ENCODE measurements at regions not wholly inside any gene's neighbourhood (a gene's known extent, or its start where the extent isn't known, plus 50 kb on each side); places are given as distances from the start of the nearest gene placed in this dataset.

DNA sequence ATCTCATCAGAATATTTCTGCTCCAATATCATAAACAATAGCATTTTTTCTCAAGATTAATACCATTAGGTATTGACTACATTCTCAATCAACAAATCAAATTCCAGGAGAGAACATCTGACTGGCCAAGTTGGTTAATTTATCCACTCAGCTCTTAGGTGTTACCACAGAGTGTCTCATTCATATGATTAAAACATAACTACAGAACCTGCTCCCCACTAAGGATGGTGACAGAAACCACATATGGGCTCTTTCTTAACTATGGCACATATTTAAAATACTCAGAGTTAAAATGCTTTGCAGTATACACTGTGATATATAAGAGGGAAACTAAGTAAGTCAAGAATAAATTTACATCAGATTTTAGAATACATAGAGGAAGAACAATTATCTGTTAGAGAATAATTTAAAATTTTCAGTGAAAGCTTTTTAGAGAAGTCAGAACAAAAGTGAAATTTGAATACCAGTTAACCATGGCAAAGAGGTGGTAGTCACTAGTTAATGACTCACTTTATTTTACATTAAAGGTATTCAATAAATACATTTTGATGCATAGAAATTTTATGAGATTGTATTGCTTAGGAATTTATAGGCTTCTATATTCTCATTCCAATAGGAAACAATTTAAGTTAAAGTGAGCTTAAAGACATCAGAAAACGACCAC is 1120.8 kb upstream of the TMEFF2 start:
- no peak for DNase-seq
- 50% methylated on average over 1 of the region's 1 CpG for WGBS
- no peaks in the 10 kb centered on the region for H3K4me1 ChIP-seq (ENCODE audit: control insufficient read depth, insufficient read depth, low read length)
- intact Hi-C loops (cut with DNase I) = no loop called here
- no peaks in the 10 kb centered on the region for H3K27me3 ChIP-seq (ENCODE audit: control insufficient read depth, insufficient read depth)
- no peak overlapping the region for H3K4me3 ChIP-seq (ENCODE audit: low read length)
- H3K27ac ChIP-seq (ENCODE audit: low read length) = no peak overlapping the region
- H3K9me3 ChIP-seq (ENCODE audit: control insufficient read depth, low read length) = no peaks in the 10 kb centered on the region
- no peak for ATAC-seq

DNA sequence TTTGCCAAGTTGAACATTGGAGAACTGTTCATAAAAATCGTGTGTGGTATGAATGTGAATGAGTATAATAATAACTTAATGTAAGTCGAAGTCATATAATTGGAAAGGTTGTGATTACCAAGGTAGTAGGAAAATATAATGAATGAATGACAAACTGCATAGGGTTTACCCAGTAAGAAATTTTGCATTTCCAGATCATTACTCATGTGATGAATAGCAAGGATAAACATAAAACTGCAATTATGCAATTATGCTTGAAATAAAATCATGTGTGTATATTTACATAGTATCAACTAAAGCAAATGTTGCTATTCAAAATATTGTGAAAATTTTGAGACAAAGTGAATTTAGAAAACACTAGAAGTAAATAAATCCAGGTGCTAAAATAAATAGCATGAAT is 1108.7 kb upstream of the TMEFF2 start:
- 79% methylated on average over 2 of the region's 2 CpGs for WGBS
- intact Hi-C loops (cut with DNase I) = no loop called here

GRCh38 chr2:193294371-193294770 is 1099.6 kb upstream of the TMEFF2 start:
- DNase-seq (no peak), ATAC-seq (no peak)
- 67% methylated on average over 1 of the region's 1 CpG for WGBS
- H3K27me3 ChIP-seq (ENCODE audit: control insufficient read depth, insufficient read depth) = no peaks in the 10 kb centered on the region
- H3K9me3 ChIP-seq (ENCODE audit: control insufficient read depth, low read length) = no peaks in the 10 kb centered on the region
- H3K4me1 ChIP-seq (ENCODE audit: control insufficient read depth, insufficient read depth, low read length) = no peaks in the 10 kb centered on the region
- no peak overlapping the region for H3K4me3 ChIP-seq (ENCODE audit: low read length)
- intact Hi-C loops (cut with DNase I) = no loop called here
- H3K27ac ChIP-seq (ENCODE audit: low read length) = no peak overlapping the region

More for the DNA sequence above, 1108.7 kb upstream of the TMEFF2 start:
- ATAC-seq = no peak
- Histone ChIP-seq H3K4me1 (ENCODE audit: control insufficient read depth, insufficient read depth, low read length) (no peaks in the 10 kb centered on the region), H3K27me3 (ENCODE audit: control insufficient read depth, insufficient read depth) (no peaks in the 10 kb centered on the region), H3K9me3 (ENCODE audit: control insufficient read depth, low read length) (no peaks in the 10 kb centered on the region), H3K4me3 (ENCODE audit: low read length) (no peak overlapping the region), H3K27ac (ENCODE audit: low read length) (no peak overlapping the region)
- no peak for DNase-seq

DNA sequence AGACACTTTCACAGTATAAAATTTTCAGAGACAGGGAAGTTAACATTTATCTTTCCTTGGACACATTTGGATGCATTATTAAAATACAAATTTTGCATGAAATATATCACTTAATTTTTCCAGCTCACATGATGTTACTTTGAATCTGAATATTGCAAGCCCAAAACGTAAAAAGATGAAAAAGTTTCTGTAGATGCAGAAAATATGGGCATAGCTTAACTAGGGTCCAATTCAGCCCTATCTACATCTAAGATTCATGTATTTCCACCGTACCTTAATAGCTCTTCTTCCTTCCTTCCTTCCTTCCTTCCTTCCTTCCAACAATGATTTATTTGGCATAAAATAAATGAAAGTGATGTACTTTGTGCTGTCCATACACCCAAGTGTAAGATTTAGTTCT is 1084.6 kb upstream of the TMEFF2 start:
- intact Hi-C loops (cut with DNase I) = no loop called here
- no peak overlapping the region for H3K27ac ChIP-seq (ENCODE audit: low read length)
- ATAC-seq (no peak), DNase-seq (no peak)
- H3K27me3 ChIP-seq (ENCODE audit: control insufficient read depth, insufficient read depth) = no peaks in the 10 kb centered on the region
- WGBS = 52% methylated on average over 2 of the region's 2 CpGs
- no peaks in the 10 kb centered on the region for H3K4me1 ChIP-seq (ENCODE audit: control insufficient read depth, insufficient read depth, low read length)
- no peaks in the 10 kb centered on the region for H3K9me3 ChIP-seq (ENCODE audit: control insufficient read depth, low read length)
- H3K4me3 ChIP-seq (ENCODE audit: low read length) = no peak overlapping the region

DNA sequence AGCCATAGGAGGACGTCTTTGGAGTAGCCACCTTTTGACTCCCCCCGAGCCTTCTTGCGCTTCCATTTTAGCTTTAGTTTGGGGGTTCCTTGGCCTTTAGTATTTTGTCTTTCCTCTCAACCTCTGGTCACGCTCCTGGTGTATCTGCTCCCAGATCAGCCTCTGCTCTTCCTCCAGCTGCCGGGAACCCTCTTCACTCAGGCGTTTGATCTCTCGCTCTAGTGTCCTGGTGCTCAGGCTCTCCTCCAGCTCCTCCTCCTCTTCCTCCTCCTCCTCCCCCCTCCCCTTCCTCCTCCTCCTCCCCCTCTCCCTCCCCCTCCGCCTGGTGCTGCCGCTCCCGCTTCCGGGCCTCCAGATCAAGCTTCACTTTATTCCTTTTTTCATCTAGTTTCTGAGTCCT is 1082.3 kb upstream of the TMEFF2 start:
- Histone ChIP-seq H3K27ac (ENCODE audit: low read length) (no peak overlapping the region), H3K27me3 (ENCODE audit: control insufficient read depth, insufficient read depth) (no peaks in the 10 kb centered on the region), H3K4me3 (ENCODE audit: low read length) (no peak overlapping the region), H3K4me1 (ENCODE audit: control insufficient read depth, insufficient read depth, low read length) (no peaks in the 10 kb centered on the region), H3K9me3 (ENCODE audit: control insufficient read depth, low read length) (no peaks in the 10 kb centered on the region)
- intact Hi-C loops (cut with DNase I) = no loop called here
- DNase-seq (no peak), ATAC-seq (no peak)
- 74% methylated on average over 11 of the region's 11 CpGs for WGBS

DNA sequence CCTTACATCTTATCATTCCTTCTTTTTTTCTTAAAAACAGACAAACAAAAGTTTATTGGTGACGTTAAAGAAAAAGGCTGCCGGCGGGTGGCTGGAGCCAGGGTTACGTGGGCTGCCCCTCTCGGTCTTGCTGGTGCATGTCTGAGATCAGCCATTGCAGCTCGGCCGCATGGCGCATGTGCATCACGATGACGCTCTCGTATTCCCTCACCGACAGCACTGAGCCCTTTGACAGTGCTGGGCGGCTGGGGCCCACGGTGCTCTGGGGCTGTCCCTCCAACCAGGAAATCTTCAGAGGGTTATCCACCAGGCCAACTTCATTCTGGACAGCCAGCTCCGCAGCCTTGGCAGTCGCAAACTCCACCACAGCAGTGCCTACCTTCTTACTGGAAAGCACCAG is 1081.8 kb upstream of the TMEFF2 start:
- WGBS = 94% methylated on average over 16 of the region's 16 CpGs
- H3K4me1 ChIP-seq (ENCODE audit: control insufficient read depth, insufficient read depth, low read length) = no peaks in the 10 kb centered on the region

DNA sequence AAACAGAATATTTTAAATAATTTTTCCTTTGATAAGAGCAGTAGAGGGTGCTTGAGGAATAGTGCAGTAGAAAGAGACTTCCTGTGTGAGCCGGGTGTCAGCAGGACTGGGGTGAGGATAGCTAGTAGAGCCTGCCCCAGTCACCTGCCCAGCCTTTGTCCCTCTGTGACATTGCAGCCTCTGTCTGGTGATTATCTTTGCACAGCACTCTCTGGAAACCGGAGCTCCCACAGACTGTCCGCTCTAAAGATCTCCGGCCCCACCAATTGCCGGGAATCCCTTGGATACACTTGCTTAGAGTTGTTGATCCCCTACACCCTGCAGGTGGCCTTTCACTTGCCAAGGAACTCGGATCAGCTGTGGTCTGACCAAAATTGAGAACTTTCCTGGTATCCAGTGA is 1081.3 kb upstream of the TMEFF2 start:
- Histone ChIP-seq H3K9me3 (ENCODE audit: control insufficient read depth, low read length) (no peaks in the 10 kb centered on the region), H3K27ac (ENCODE audit: low read length) (no peak overlapping the region), H3K4me1 (ENCODE audit: control insufficient read depth, insufficient read depth, low read length) (no peaks in the 10 kb centered on the region), H3K4me3 (ENCODE audit: low read length) (no peak overlapping the region), H3K27me3 (ENCODE audit: control insufficient read depth, insufficient read depth) (no peaks in the 10 kb centered on the region)
- intact Hi-C loops (cut with DNase I) = no loop called here
- 83% methylated on average over 6 of the region's 6 CpGs for WGBS
- DNase-seq = no peak
- no peak for ATAC-seq

More for the DNA sequence above, 1081.8 kb upstream of the TMEFF2 start:
- intact Hi-C loops (cut with DNase I) = no loop called here
- Histone ChIP-seq H3K4me3 (ENCODE audit: low read length) (no peak overlapping the region), H3K27me3 (ENCODE audit: control insufficient read depth, insufficient read depth) (no peaks in the 10 kb centered on the region), H3K27ac (ENCODE audit: low read length) (no peak overlapping the region), H3K9me3 (ENCODE audit: control insufficient read depth, low read length) (no peaks in the 10 kb centered on the region)
- DNase-seq = peak in 1 of 3 donors; percentile 29
- ATAC-seq = no peak

- Histone ChIP-seq H3K27ac (ENCODE audit: low read length) (no peak overlapping the region), H3K27me3 (ENCODE audit: control insufficient read depth, insufficient read depth) (no peaks in the 10 kb centered on the region), H3K4me1 (ENCODE audit: control insufficient read depth, insufficient read depth, low read length) (no peaks in the 10 kb centered on the region), H3K9me3 (ENCODE audit: control insufficient read depth, low read length) (no peaks in the 10 kb centered on the region), H3K4me3 (ENCODE audit: low read length) (no peak overlapping the region)
- DNase-seq (no peak), ATAC-seq (no peak)
- intact Hi-C loops (cut with DNase I) = no loop called here
- whole genome bisulfite sequencing = 32% methylated on average over 1 of the region's 1 CpG
These were observed 1077.3 kb upstream of the TMEFF2 start for GRCh38 chr2:193272011-193272410.

DNA sequence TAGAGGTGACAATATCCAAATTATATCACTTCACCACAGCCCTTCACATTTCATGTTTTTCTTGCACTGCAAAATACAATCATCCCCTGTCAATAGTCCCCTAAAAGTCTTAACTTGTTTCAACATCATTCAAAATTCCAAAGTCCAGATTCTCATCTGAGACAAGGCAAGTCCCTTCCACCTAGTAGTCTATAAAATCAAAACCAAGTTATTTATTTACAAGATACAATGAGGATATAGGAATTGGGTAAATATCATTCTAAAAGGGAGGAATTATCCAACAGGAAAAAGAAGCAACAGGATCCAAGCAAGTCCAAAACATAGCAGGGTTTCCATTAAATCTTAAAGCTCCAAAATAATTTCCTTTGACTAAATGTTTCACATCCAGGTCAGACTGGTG is 1076.1 kb upstream of the TMEFF2 start:
- ATAC-seq (no peak), DNase-seq (no peak)
- intact Hi-C loops (cut with DNase I) = no loop called here
- no peaks in the 10 kb centered on the region for H3K4me1 ChIP-seq (ENCODE audit: control insufficient read depth, insufficient read depth, low read length)
- no peaks in the 10 kb centered on the region for H3K27me3 ChIP-seq (ENCODE audit: control insufficient read depth, insufficient read depth)
- H3K9me3 ChIP-seq (ENCODE audit: control insufficient read depth, low read length) = no peaks in the 10 kb centered on the region
- H3K27ac ChIP-seq (ENCODE audit: low read length) = no peak overlapping the region
- H3K4me3 ChIP-seq (ENCODE audit: low read length) = no peak overlapping the region

- no peaks in the 10 kb centered on the region for H3K4me1 ChIP-seq (ENCODE audit: control insufficient read depth, insufficient read depth, low read length)
- ATAC-seq (no peak), DNase-seq (no peak)
- no peaks in the 10 kb centered on the region for H3K9me3 ChIP-seq (ENCODE audit: control insufficient read depth, low read length)
- 54% methylated on average over 1 of the region's 1 CpG for WGBS
- H3K4me3 ChIP-seq (ENCODE audit: low read length) = no peak overlapping the region
- no peak overlapping the region for H3K27ac ChIP-seq (ENCODE audit: low read length)
- intact Hi-C loops (cut with DNase I) = no loop called here
- H3K27me3 ChIP-seq (ENCODE audit: control insufficient read depth, insufficient read depth) = no peaks in the 10 kb centered on the region
These were observed 1072.8 kb upstream of the TMEFF2 start for GRCh38 chr2:193267496-193268002.

- Histone ChIP-seq H3K4me1 (ENCODE audit: control insufficient read depth, insufficient read depth, low read length) (no peaks in the 10 kb centered on the region), H3K27ac (ENCODE audit: low read length) (no peak overlapping the region), H3K9me3 (ENCODE audit: control insufficient read depth, low read length) (no peaks in the 10 kb centered on the region), H3K4me3 (ENCODE audit: low read length) (no peak overlapping the region), H3K27me3 (ENCODE audit: control insufficient read depth, insufficient read depth) (no peaks in the 10 kb centered on the region)
- DNase-seq (no peak), ATAC-seq (no peak)
- intact Hi-C loops (cut with DNase I) = no loop called here
These were observed 1058.3 kb upstream of the TMEFF2 start for GRCh38 chr2:193253014-193253530.

DNA sequence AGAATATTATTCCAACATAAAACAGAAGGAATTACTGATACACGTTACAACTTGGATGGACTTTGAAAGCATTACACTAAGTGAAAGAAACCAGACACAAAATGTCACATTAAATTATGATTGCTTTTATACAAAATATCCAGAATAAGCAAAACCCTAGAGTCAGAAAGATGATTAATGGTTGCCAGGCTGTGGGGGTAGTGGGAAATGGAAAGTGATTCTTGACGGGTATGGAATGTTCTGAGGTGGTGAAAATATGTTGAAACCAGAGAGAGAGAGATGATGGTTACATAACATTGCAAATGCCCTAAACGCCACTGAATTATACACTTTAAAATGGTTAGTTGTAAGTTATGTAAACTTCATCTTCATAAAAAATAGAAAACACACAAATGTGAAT is 1057.2 kb upstream of the TMEFF2 start:
- 53% methylated on average over 3 of the region's 3 CpGs for whole genome bisulfite sequencing
- intact Hi-C loops (cut with DNase I) = no loop called here
- ATAC-seq = no peak

More for the DNA sequence above, 1057.2 kb upstream of the TMEFF2 start:
- H3K9me3 ChIP-seq (ENCODE audit: control insufficient read depth, low read length) = no peaks in the 10 kb centered on the region
- no peak overlapping the region for H3K4me3 ChIP-seq (ENCODE audit: low read length)
- H3K27me3 ChIP-seq (ENCODE audit: control insufficient read depth, insufficient read depth) = no peaks in the 10 kb centered on the region
- DNase-seq = no peak
- no peaks in the 10 kb centered on the region for H3K4me1 ChIP-seq (ENCODE audit: control insufficient read depth, insufficient read depth, low read length)
- H3K27ac ChIP-seq (ENCODE audit: low read length) = no peak overlapping the region
